Esophagus squamous epithelium (tissue), 5 donors: ENCODE measurements at regions not wholly inside any gene's neighbourhood (a gene's known extent, or its start where the extent isn't known, plus 50 kb on each side); places are given as distances from the start of the nearest gene placed in this dataset.
"Not testable (repeated sequence)": the region's sequence is repeated elsewhere in the genome, so short reads cannot be mapped to it uniquely, and the experiment has no call there.

Experiments used
- DNase-seq: peaks from one replicate; lab custom pipeline; 2025; lab: John Stamatoyannopoulos, UW
- H3K27ac ChIP-seq, 4 donors: fragments of 200-600 bp; sonication (generic); one replicate each; pipeline ENCODE4 v1.5.1; 2016 to 2019; ENCODE audit warnings: mild to moderate bottlenecking in 1 of 4
- H3K27me3 ChIP-seq, 4 donors: fragments of 200-600 bp; sonication (generic); 1 replicate in 3 of 4; 2 replicates in 1 of 4; pipeline versions ENCODE4 v1.5.1 to v1.6.0; 2017 to 2021; ENCODE audit warnings: antibody characterized with exemption in 1 of 4
- H3K36me3 ChIP-seq, 3 donors: fragments of 200-600 bp; sonication (generic); one replicate each; pipeline ENCODE4 v1.5.1; 2016 to 2019
- H3K4me1 ChIP-seq, 3 donors: fragments of 200-600 bp; sonication (generic); one replicate each; pipeline ENCODE4 v1.5.1; 2017 to 2019
- H3K4me3 ChIP-seq, 4 donors: fragments of 200-600 bp; sonication (generic); 1 replicate in 3 of 4; 2 replicates in 1 of 4; pipeline ENCODE4 v1.5.1; 2016 to 2019; ENCODE audit warnings: mild to moderate bottlenecking in 2 of 4, moderate library complexity in 1 of 4
- H3K9me3 ChIP-seq, 3 donors: fragments of 200-600 bp; sonication (generic); one replicate each; pipeline ENCODE4 v1.5.1; 2016 to 2019
- CTCF ChIP-seq, 6 experiments: fragments of 450-650 bp in 4 of 6; fragments of 200-600 bp in 2 of 6; sonication (generic) in 2 of 6; IDR thresholded peaks; one replicate each; pipeline ENCODE4 v1.5.1; 2016 to 2019; ENCODE audit warnings: antibody characterized with exemption in 6 of 6, mild to moderate bottlenecking in 4 of 6, moderate library complexity in 4 of 6
- POLR2A ChIP-seq, 4 donors: fragments of 450-650 bp; IDR thresholded peaks; one replicate each; pipeline ENCODE4 v1.6.1; 2017; ENCODE audit warnings: antibody characterized with exemption in 4 of 4, mild to moderate bottlenecking in 4 of 4, moderate library complexity in 3 of 4
- WGBS, 2 donors: methylation state at CpG; one replicate each; pipeline ENCODE4 v1.1.5; 2018; 5-methylcytosine and 5-hydroxymethylcytosine counted together
- intact Hi-C: fragments of 100-400 bp; cut with DNase I; formaldehyde crosslinking; loops from one replicate; pipeline ENCODE4 v1.15.0; 2022
- donor health status: DM: yes; HTN: yes; CAD: no.

GRCh38 chr7:130789436-130789835, 55.4 kb upstream of the KLF14 start:
- WGBS, 2 donors = 53 to 55% methylated on average over 3 of the region's 3 CpGs
- H3K36me3 ChIP-seq = no peaks in the 10 kb centered on the region
- TF ChIP-seq CTCF (IDR thresholded peaks at IDR 0.05) (no peak), POLR2A (IDR thresholded peaks at IDR 0.05) (no peak)
- H3K27ac ChIP-seq = no peak overlapping the region
- H3K4me3 ChIP-seq = no peak overlapping the region
- intact Hi-C loops = no loop called here
- no peaks in the 10 kb centered on the region for H3K4me1 ChIP-seq
- DNase-seq = no peak
- H3K27me3 ChIP-seq = no peaks in the 10 kb centered on the region
- no peaks in the 10 kb centered on the region for H3K9me3 ChIP-seq

GRCh38 chr7:130791746-130792145, 57.7 kb upstream of the KLF14 start:
- Histone ChIP-seq H3K27ac (no peak overlapping the region), H3K4me3 (no peak overlapping the region), H3K27me3 (no peaks in the 10 kb centered on the region), H3K4me1 (no peaks in the 10 kb centered on the region), H3K9me3 (no peaks in the 10 kb centered on the region), H3K36me3 (no peaks in the 10 kb centered on the region)
- no peak for DNase-seq
- no peak for TF ChIP-seq POLR2A (IDR thresholded peaks at IDR 0.05)
- TF ChIP-seq CTCF (IDR thresholded peaks at IDR 0.05) = no peak
- 57 to 79% methylated on average over 4 of the region's 4 CpGs for WGBS, 2 donors
- intact Hi-C loops = no loop called here

- no peak for TF ChIP-seq POLR2A (IDR thresholded peaks at IDR 0.05)
- TF ChIP-seq CTCF (IDR thresholded peaks at IDR 0.05) = no peak
- WGBS, 2 donors = 59 to 60% methylated on average over 8 to 9 of the region's 9 CpGs
- H3K4me1 ChIP-seq = no peaks in the 10 kb centered on the region
- no peak overlapping the region for H3K27ac ChIP-seq
- no peak overlapping the region for H3K4me3 ChIP-seq
- intact Hi-C loops = no loop called here
- no peaks in the 10 kb centered on the region for H3K36me3 ChIP-seq
- DNase-seq = no peak
- H3K27me3 ChIP-seq = no peaks in the 10 kb centered on the region
- no peaks in the 10 kb centered on the region for H3K9me3 ChIP-seq
These were observed 60.0 kb upstream of the KLF14 start for GRCh38 chr7:130793855-130794618.

- Histone ChIP-seq H3K4me1 (no peaks in the 10 kb centered on the region), H3K36me3 (no peaks in the 10 kb centered on the region), H3K27ac (no peak overlapping the region), H3K27me3 (no peaks in the 10 kb centered on the region), H3K9me3 (no peaks in the 10 kb centered on the region), H3K4me3 (peak overlapping the region in 1 of 4 donors; percentile 22)
- WGBS, 2 donors = 50 to 59% methylated on average over 3 of the region's 3 CpGs
- TF ChIP-seq POLR2A (IDR thresholded peaks at IDR 0.05) = no peak
- no peak for DNase-seq
- intact Hi-C loops = no loop called here
These were observed 60.6 kb upstream of the KLF14 start for GRCh38 chr7:130794619-130794922.

GRCh38 chr7:130796425-130796824, 62.4 kb upstream of the KLF14 start:
- H3K36me3 ChIP-seq, H3K4me1 ChIP-seq, H3K9me3 ChIP-seq, H3K27me3 ChIP-seq, DNase-seq, intact Hi-C loops, H3K4me3 ChIP-seq, H3K27ac ChIP-seq: not testable (repeated sequence)
- 60 to 91% methylated on average over 2 of the region's 2 CpGs for WGBS, 2 donors

- WGBS, 2 donors = 43 to 48% methylated on average over 3 of the region's 3 CpGs
- DNase-seq = no peak
- H3K4me3 ChIP-seq = no peak overlapping the region
- no peaks in the 10 kb centered on the region for H3K4me1 ChIP-seq
- H3K9me3 ChIP-seq = no peaks in the 10 kb centered on the region
- intact Hi-C loops = no loop called here
- no peaks in the 10 kb centered on the region for H3K36me3 ChIP-seq
- TF ChIP-seq CTCF (IDR thresholded peaks at IDR 0.05) (no peak), POLR2A (IDR thresholded peaks at IDR 0.05) (no peak)
- H3K27me3 ChIP-seq = peaks cover 0 to 18% (median 0%) of the 10 kb centered on the region in 4 donors
- H3K27ac ChIP-seq = no peak overlapping the region
These were observed 69.1 kb upstream of the KLF14 start for GRCh38 chr7:130803127-130803526.
